K562 (cell line): ENCODE measurements at regions not wholly inside any gene's neighbourhood (a gene's known extent, or its start where the extent isn't known, plus 50 kb on each side); places are given as distances from the start of the nearest gene placed in this dataset.

Source experiments
- CHD2 ChIP-seq: IDR thresholded peaks from 2 replicates; pipeline ENCODE4 v1.6.1; 2011; ENCODE audit warnings: low read depth, low read length
- CREB1 ChIP-seq, 2 experiments: sonication (generic) in 1 of 2; formaldehyde crosslinking in 1 of 2; IDR thresholded peaks; 2 replicates each; pipeline versions ENCODE4 v1.6.1 to v1.8.0; 2012 to 2022; ENCODE audit warnings: inconsistent platforms in 1 of 2, mild to moderate bottlenecking in 1 of 2, missing genetic modification reagents in 1 of 2, moderate library complexity in 1 of 2
- EGR1 ChIP-seq: fragments of 450-650 bp; conservative IDR thresholded peaks from 2 replicates; pipeline ENCODE4 v1.6.1; 2017; ENCODE audit warnings: mild to moderate bottlenecking
- HSF4 ChIP-seq: fragments of 250-450 bp; sonication (Bioruptor Pico); IDR thresholded peaks from 2 replicates; pipeline ENCODE4 v2.1.2; 2022; ENCODE audit warnings: mild to moderate bottlenecking, moderate library complexity, borderline replicate concordance
- TAF1 ChIP-seq: IDR thresholded peaks from 2 replicates; pipeline ENCODE4 v1.6.1; 2011; ENCODE audit warnings: mild to moderate bottlenecking, low read length, moderate library complexity; ENCODE audit not compliant: insufficient read depth, control insufficient read depth, severe bottlenecking; ENCODE audit errors: extremely low read depth
- ZNF175 ChIP-seq: fragments of 200-800 bp; sonication (Bioruptor generic); IDR thresholded peaks from 2 replicates; pipeline ENCODE4 v1.6.1; 2016; ENCODE audit warnings: low read depth, mild to moderate bottlenecking, missing genetic modification characterization, missing compliant biosample characterization
- TF ChIP-seq, protein P1 (sequence below): sonication (generic); formaldehyde crosslinking; IDR thresholded peaks from 2 replicates; pipeline ENCODE4 v1.8.0; 2022; ENCODE audit warnings: missing genetic modification reagents, mild to moderate bottlenecking, borderline replicate concordance

- no peak for TF ChIP-seq HSF4 (CRISPR knock-in tag)
- TF ChIP-seq, protein P1, sequence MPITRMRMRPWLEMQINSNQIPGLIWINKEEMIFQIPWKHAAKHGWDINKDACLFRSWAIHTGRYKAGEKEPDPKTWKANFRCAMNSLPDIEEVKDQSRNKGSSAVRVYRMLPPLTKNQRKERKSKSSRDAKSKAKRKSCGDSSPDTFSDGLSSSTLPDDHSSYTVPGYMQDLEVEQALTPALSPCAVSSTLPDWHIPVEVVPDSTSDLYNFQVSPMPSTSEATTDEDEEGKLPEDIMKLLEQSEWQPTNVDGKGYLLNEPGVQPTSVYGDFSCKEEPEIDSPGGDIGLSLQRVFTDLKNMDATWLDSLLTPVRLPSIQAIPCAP (CRISPR knock-in tag): no peak
- no peak for TF ChIP-seq ZNF175 (CRISPR knock-in tag)
- TF ChIP-seq CHD2: no peak
- no peak for TF ChIP-seq EGR1
- TF ChIP-seq TAF1: no peak
- TF ChIP-seq CREB1 (IDR thresholded peaks at IDR 0.05): no peak
- TF ChIP-seq CREB1 (CRISPR knock-in tag; IDR thresholded peaks at IDR 0.05): no peak
Observed at GRCh38 chr2:172361360-172361759, 66.0 kb upstream of the ITGA6 start.
